ENCODE measurements at regions not wholly inside any gene's neighbourhood (a gene's known extent, or its start where the extent isn't known, plus 50 kb on each side); places are given as distances from the start of the nearest gene placed in this dataset.

DNA sequence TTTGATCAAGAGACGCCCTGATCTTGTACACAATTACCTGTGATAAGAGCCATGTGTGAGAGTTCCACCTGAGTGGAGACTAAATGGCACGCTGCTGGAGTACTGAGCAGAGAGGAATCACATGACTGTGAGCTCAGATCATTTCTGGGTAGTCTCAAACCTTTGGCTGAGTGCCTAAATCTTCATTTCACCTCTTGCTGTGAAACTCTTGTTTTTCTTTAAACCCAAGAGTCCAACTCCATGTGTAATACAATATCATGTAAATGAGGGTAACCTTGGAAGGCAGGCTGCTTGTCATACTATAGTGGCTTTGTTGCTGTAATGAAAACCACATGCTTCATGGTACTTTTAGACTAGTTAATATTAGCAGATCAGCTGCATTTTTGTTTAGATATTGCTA lies 156.9 kb downstream of the CAND1 start:
- peak; percentile 16 for DNase-seq (ENCODE audit: low spot score)

GRCh38 chr12:67427336-67427735 lies 158.2 kb downstream of the CAND1 start:
- no peak for DNase-seq (ENCODE audit: low spot score)

GRCh38 chr12:67428431-67428830 lies 159.3 kb downstream of the CAND1 start:
- no peak for DNase-seq (ENCODE audit: low spot score)

DNA sequence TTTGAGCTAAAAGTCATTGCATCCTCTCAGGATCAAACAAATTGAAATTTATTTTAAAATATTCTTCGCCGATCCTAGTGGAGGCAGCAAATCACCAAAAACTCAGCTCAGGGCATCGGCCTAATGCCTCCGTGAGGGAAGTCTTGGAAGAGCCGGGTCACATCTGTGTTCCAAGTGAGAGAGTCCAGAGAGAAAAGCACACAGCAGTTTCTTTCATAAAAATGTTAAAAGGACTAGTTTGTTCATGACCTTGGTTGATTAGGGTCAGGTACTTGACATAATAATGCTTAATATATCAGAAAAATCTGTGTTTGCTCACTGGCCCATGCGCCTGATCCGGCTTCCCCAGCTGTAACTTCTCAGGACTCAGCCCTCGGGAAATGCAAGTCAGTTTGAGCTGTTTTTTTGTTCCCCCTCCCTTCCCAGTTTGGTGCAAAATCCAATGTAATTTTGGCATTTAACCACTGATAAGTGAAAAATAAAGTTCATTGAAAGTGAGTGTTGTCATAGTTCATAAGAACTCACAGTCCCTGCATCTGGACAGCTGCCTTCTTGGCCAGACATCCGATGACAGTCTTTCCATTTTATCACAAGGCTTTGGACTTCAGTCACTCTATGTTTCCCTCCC lies 161.7 kb downstream of the CAND1 start:
- DNase-seq (ENCODE audit: low spot score), result no peak

DNA sequence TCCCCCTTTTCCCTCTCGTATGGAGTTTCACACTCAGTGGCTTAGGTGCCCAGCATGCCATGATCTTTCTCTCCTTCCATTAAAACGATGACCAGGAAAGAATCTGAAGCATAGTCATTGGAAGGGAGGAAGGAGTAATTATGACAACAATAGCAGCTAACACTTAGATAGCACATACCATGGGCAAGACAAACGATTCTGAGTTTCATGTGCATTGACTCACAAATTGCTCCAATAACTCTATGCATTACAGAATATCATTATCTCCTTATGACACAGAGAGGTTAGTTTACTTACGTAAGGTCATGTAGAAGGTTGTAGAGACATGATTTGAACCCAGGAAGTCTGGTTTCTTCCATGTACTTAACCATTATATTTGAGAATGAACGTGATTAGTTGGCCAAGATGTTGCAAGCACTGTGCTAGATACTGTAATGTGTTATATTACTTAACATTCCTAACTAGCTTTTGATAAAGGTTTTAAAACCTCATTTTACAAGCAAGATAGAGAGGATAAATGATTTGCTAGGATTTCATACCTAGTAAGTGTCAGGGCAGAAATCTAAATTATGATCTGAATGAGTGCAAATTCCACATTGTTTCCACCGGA lies 162.4 kb downstream of the CAND1 start:
- DNase-seq (ENCODE audit: low spot score), result no peak

DNA sequence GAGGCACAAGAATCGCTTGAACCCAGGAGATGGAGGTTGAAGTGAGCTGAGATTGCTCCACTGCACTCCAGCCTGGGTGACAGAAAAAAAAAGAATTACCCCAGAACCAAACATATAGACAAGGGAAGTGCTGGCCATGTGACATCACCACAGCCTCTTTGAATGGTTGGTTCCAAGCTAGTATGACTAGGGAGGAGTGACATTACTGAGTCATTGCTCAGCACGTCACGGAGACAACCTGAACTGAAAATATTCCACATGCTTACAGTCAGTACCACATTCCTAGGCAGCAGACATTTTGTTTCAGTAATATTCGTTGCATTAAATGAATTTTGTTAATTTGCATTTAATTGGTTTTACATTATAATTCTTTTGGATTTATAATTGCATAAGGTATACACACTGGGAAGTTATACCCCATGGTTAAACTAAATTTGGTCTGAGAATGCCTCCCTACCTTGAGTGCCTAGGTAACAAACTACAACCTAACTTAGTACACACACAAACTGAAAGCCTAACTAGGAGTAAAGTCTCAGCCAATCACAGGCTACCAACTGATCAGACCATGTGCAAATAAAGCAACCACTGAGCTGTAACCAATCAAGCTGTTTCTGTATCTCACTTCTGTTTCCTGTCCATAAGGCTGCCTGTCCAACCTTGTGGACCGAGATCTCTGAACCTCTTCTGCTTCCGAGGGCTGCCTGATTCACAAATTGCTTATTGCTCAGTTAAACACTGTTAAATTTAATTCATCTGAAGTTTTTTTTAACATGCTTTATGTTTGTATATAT lies 164.4 kb downstream of the CAND1 start:
- DNase-seq (ENCODE audit: low spot score), result no peak

DNA sequence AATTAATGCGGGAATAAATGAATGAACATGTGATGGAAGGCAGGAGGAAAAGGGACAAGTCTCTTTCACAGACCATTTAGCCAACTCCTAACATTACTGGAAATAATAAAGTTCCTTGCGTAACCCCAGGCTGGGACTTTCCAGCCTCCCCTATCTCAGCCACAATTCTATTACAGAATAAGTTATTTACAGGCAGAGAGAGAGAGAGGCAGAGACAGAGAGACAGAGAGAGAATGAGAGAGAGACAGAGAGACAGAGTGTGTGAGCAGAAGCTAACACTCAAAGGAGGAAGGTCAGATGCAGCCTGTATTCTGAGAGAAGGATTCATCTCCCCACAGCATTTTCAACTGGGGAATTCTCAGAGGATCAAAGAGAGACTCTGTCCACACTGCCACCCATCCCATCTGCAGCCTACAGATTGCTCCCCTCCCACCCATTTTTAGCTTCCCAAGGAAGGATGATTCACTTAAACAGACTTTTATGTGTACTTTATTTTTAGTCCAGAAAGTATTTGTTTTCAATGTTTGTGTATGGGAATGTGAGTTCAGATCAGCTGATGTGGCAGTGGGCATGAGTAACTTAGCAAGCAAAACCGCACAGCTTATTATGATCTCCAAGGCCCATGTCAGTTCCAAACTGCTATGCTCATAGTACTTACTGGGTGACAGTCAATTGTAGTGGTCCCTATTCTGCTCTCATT lies 165.7 kb downstream of the CAND1 start:
- DNase-seq (ENCODE audit: low spot score), result peak; percentile 80

- DNase-seq (ENCODE audit: low spot score), result no peak
These were observed 167.1 kb downstream of the CAND1 start for GRCh38 chr12:67436230-67436629.

DNA sequence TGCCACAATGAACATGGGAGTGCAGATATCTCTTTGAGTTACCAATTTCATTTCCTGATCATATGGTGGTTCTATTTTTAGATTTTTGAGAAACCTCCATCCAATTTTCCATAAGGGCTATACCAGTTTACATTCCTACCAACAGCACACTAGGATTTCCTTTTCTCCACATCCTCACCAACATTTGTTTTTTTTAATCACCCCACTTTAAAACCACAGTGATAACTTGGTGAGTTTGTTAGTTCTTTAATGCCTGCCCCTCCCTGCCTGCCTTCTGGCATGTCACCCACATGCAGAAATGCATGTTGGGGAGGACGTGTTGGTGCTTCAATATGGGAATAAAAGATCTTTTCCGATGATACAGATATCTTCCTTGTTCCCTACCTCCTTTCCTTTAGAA lies 167.9 kb downstream of the CAND1 start:
- DNase-seq (ENCODE audit: low spot score), result no peak

- DNase-seq (ENCODE audit: low spot score), result no peak
These were observed 170.5 kb downstream of the CAND1 start for GRCh38 chr12:67439611-67440010.

GRCh38 chr12:67441736-67442346 lies 172.7 kb downstream of the CAND1 start:
- peak; percentile 69 for DNase-seq (ENCODE audit: low spot score)

DNA sequence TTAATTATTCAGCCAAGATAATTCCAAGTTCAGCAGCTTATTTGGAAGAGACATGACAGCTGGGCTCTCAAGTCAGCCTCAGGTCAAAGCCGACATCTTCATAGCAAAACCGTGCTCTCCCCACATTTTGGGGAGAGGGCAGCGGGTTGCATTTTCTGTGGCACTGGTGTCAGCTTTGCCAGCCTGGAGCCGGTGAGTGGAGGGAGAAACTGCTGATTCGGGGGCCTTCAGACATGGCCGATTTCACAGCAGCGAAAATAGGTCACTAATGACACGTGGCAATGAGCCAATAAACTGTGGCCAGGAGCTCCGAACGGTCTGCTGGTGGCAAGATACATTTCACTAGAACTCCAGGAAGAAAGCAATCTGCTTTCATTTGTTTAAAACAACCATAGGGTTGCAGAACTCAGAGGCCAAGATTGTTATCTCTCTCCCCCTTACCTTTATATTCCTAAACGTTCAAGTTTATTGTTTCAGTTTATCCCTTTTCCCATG lies 173.2 kb downstream of the CAND1 start:
- DNase-seq (ENCODE audit: low spot score), result no peak

- no peak for DNase-seq (ENCODE audit: low spot score)
These were observed 173.7 kb downstream of the CAND1 start for GRCh38 chr12:67442896-67443295.

DNA sequence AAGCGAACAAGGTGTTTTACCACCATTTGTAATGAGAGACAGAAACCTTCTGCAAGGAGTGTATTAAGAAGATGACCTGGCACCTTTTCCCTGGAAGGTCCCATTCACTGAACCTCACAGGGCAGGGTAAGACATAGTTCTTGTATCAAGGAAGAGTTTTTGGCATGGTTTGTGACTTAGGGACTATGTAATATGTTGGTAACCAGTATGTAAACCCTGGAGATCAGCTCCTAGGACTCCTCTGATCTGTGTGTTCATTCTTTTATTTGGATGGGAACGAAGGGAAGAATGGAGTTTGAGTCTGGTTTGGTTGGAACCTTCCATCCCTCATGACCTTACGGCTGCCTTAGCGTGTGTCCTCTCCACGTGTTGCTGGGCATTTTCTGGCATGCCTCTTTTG lies 175.4 kb downstream of the CAND1 start:
- DNase-seq (ENCODE audit: low spot score), result no peak

DNA sequence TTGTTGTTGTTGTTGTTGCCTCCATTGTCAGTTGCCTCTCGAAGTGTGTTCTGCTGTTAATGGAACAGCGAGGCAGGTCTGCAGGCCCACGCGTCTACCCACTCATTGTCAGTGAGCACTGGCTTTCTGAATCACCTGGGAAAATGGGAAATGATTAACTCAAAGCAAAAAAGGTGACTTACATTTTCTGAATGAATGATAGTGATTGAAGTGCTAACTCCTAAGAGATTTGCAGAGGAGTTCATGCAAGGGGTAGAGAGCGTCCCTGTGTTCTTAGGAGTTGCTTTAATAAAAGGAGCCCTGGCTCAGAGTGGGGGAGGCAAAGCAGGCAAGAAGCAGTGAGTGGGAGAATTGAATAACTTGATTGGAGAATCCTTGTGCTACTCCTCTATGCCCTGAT lies 177.6 kb downstream of the CAND1 start:
- DNase-seq (ENCODE audit: low spot score), result no peak

GRCh38 chr12:67447180-67447579 lies 178.0 kb downstream of the CAND1 start:
- DNase-seq (ENCODE audit: low spot score), result no peak

GRCh38 chr12:67449591-67450052 lies 180.5 kb downstream of the CAND1 start:
- DNase-seq (ENCODE audit: low spot score), result no peak

GRCh38 chr12:67450441-67450840 lies 181.3 kb downstream of the CAND1 start:
- no peak for DNase-seq (ENCODE audit: low spot score)

- no peak for DNase-seq (ENCODE audit: low spot score)
These were observed 182.0 kb downstream of the CAND1 start for GRCh38 chr12:67451206-67451605.

DNA sequence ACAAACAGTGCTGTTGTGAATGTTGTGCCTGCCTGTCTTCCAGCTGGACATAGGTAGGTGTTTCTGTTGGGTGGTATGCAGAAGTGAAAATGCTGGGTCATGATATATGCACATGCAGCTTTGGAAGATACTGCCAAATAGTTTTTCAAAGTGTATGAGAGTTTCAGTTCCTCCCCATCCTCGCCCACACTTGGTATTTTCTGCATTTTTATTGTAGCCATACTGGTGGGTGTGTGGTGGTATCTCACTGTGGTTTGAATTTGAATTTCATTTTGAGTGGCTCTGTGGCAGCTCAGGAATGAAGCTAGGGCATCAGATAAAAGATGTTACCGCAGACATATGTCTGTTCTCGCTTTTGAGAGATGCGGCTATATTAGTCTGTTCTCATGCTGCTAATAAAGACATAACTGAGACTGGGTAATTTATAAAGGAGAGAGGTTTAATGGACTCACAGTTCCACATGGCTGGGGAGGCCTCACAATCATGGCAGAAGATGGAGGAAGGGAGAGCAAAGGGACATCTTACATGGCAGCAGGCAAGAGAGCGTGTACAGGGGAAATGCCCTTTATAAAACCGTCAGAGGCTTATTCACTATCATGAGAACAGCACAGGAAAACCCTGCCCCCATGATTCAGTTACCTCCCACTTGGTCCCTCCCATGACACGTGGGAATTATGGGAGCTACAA lies 183.1 kb downstream of the CAND1 start:
- no peak for DNase-seq (ENCODE audit: low spot score)

GRCh38 chr12:67453191-67453590 lies 184.0 kb downstream of the CAND1 start:
- no peak for DNase-seq (ENCODE audit: low spot score)
